Gastroesophageal sphincter (tissue), 3 donors: ENCODE measurements at regions not wholly inside any gene's neighbourhood (a gene's known extent, or its start where the extent isn't known, plus 50 kb on each side); places are given as distances from the start of the nearest gene placed in this dataset.

ENCODE experiments used
- EP300 ChIP-seq: sonication (generic); formaldehyde crosslinking; IDR thresholded peaks from one replicate; pipeline ENCODE4 v1.6.1; 2017; ENCODE audit warnings: antibody characterized with exemption, mild to moderate bottlenecking
- POLR2AphosphoS5 ChIP-seq: sonication (generic); formaldehyde crosslinking; IDR thresholded peaks from one replicate; pipeline ENCODE4 v1.6.1; 2017; ENCODE audit warnings: antibody characterized with exemption
- TF ChIP-seq, protein P1 (sequence below), 4 experiments: fragments of 200-600 bp in 2 of 4; fragments of 450-650 bp in 2 of 4; sonication (generic) in 1 of 4; IDR thresholded peaks; one replicate each; pipeline ENCODE4 v1.5.1; 2017 to 2019; ENCODE audit warnings: antibody characterized with exemption in 4 of 4, mild to moderate bottlenecking in 2 of 4, moderate library complexity in 2 of 4

DNA sequence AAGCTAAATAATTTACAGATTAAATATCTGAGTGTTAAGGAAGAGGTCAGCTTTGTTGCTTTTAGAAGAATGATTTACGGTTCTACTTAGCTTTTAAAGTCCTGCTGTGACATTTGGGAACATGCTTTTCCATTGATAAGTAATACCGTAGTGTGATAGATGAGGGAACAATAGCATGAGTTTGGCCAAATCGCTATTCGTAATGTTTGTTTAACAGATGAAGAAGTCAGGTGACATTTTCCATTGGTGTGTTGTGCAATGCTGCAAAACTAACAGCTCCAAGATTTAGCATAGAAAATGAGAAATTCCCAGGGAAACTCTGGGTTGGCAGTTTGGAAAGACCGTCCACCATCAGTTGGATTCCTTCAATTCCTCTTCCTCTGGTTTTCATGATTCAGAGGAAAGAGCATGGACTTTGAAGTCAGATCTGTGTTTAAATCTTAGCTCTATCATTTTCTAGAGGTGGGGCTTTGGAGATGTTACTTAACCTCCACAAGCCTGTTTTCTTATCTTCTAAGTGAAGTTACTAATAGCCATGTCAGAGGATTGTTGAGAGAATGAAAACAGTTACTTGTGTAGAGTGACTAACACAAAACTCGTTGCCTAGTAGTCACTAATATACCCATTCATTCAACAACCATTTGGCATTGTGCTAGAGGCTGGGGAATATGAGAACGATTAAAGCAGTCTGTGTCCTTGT, 140.4 kb upstream of the BMPER start:
- TF ChIP-seq, protein P1, sequence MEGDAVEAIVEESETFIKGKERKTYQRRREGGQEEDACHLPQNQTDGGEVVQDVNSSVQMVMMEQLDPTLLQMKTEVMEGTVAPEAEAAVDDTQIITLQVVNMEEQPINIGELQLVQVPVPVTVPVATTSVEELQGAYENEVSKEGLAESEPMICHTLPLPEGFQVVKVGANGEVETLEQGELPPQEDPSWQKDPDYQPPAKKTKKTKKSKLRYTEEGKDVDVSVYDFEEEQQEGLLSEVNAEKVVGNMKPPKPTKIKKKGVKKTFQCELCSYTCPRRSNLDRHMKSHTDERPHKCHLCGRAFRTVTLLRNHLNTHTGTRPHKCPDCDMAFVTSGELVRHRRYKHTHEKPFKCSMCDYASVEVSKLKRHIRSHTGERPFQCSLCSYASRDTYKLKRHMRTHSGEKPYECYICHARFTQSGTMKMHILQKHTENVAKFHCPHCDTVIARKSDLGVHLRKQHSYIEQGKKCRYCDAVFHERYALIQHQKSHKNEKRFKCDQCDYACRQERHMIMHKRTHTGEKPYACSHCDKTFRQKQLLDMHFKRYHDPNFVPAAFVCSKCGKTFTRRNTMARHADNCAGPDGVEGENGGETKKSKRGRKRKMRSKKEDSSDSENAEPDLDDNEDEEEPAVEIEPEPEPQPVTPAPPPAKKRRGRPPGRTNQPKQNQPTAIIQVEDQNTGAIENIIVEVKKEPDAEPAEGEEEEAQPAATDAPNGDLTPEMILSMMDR (IDR thresholded peaks at IDR 0.05): no peak
- TF ChIP-seq EP300 (no peak), POLR2AphosphoS5 (peak; percentile 36)
